SK-N-SH (cell line): ENCODE measurements at regions not wholly inside any gene's neighbourhood (a gene's known extent, or its start where the extent isn't known, plus 50 kb on each side); places are given as distances from the start of the nearest gene placed in this dataset.

Experiments used
- CTCF ChIA-PET: fragments of 300-600, 350-600 bp; formaldehyde crosslinking; extraction: SDS; loops from one replicate; lab custom pipeline; 2021; lab: Yijun Ruan, JAX
- POLR2A ChIA-PET: fragments of 350-600 bp; sonication (Branson Sonifier 250); formaldehyde crosslinking; extraction: SDS; loops from one replicate; lab custom pipeline; 2020; ENCODE audit warnings: antibody characterized with exemption, inconsistent platforms; lab: Yijun Ruan, JAX
- DNase-seq: peaks from one replicate; pipeline ENCODE4 v3.0.0; 2012
- H2AFZ ChIP-seq: fragments of 200-600 bp; sonication (generic); 2 replicates; pipeline ENCODE4 v1.8.1; 2016; ENCODE audit warnings: antibody characterized with exemption, mild to moderate bottlenecking, low read depth
- H3F3A ChIP-seq: fragments of 200-600 bp; sonication (generic); replicated peaks from 2 replicates; pipeline ENCODE3; 2016; ENCODE audit warnings: antibody characterized with exemption, mild to moderate bottlenecking; ENCODE audit not compliant: insufficient read depth
- H3K27ac ChIP-seq, 2 experiments: fragments of 200-500 bp in 1 of 2; fragments of 200-600 bp in 1 of 2; sonication (Bioruptor generic) in 1 of 2; sonication (generic), shearing (Covaris generic) in 1 of 2; 2 replicates each; pipeline versions ENCODE4 v1.5.1 to v1.6.1; 2014 to 2016; ENCODE audit warnings: low read depth in 2 of 2, inconsistent platforms in 1 of 2, low read length in 1 of 2, mild to moderate bottlenecking in 1 of 2, mixed read lengths in 1 of 2
- H3K27me3 ChIP-seq: fragments of 200-600 bp; sonication (generic), shearing (Covaris generic); 2 replicates; pipeline ENCODE4 v1.6.1; 2016; ENCODE audit warnings: mixed run types; ENCODE audit not compliant: insufficient read depth
- H3K36me3 ChIP-seq, 2 experiments: fragments of 200-500 bp in 1 of 2; fragments of 200-600 bp in 1 of 2; sonication (Bioruptor generic) in 1 of 2; sonication (generic) in 1 of 2; replicated peaks in 1 of 2; 2 replicates each; pipeline versions ENCODE3 to v1.5.1; 2014 to 2016; ENCODE audit warnings: low read length in 1 of 2, mild to moderate bottlenecking in 1 of 2; ENCODE audit not compliant: insufficient read depth in 2 of 2, control insufficient read depth in 1 of 2
- H3K4me1 ChIP-seq, 2 experiments: fragments of 200-500 bp in 1 of 2; fragments of 200-600 bp in 1 of 2; sonication (Bioruptor generic) in 1 of 2; sonication (generic), shearing (Covaris generic) in 1 of 2; 2 replicates each; pipeline versions ENCODE4 v1.5.1 to v1.6.1; 2014 to 2016; ENCODE audit warnings: low read depth in 1 of 2, low read length in 1 of 2, mixed run types in 1 of 2; ENCODE audit not compliant: insufficient read depth in 2 of 2, control insufficient read depth in 1 of 2
- H3K4me2 ChIP-seq: fragments of 200-600 bp; sonication (generic), shearing (Covaris generic); 2 replicates; pipeline ENCODE4 v1.6.1; 2017; ENCODE audit warnings: mixed run types
- H3K4me3 ChIP-seq, 2 experiments: fragments of 200-500 bp in 1 of 2; fragments of 200-600 bp in 1 of 2; sonication (Bioruptor generic) in 1 of 2; sonication (generic), shearing (Covaris generic) in 1 of 2; 2 replicates each; pipeline versions ENCODE4 v1.5.1 to v1.8.1; 2014 to 2016; ENCODE audit warnings: low read depth in 2 of 2, inconsistent platforms in 1 of 2, low read length in 1 of 2, mild to moderate bottlenecking in 1 of 2, mixed read lengths in 1 of 2, moderate library complexity in 1 of 2
- H3K79me2 ChIP-seq: fragments of 200-600 bp; sonication (generic); 2 replicates; pipeline ENCODE4 v1.8.1; 2017; ENCODE audit warnings: mild to moderate bottlenecking; ENCODE audit not compliant: insufficient read depth
- H3K9ac ChIP-seq: fragments of 200-600 bp; sonication (generic); 2 replicates; pipeline ENCODE4 v1.6.1; 2017; ENCODE audit warnings: mixed run types
- H3K9me2 ChIP-seq: fragments of 200-600 bp; sonication (generic); 2 replicates; pipeline ENCODE4 v1.6.1; 2017; ENCODE audit warnings: mixed run types
- H3K9me3 ChIP-seq: fragments of 200-600 bp; sonication (generic); 2 replicates; pipeline ENCODE4 v1.6.1; 2017; ENCODE audit warnings: mixed run types, mild to moderate bottlenecking, moderate library complexity
- H4K20me1 ChIP-seq: fragments of 200-600 bp; sonication (generic); 2 replicates; pipeline ENCODE4 v1.6.1; 2017; ENCODE audit warnings: mild to moderate bottlenecking, mixed run types; ENCODE audit not compliant: insufficient read depth
- CTCF ChIP-seq: fragments of 200-600 bp; sonication (generic); IDR thresholded peaks from 2 replicates; pipeline ENCODE4 v1.6.1; 2017; ENCODE audit warnings: antibody characterized with exemption, mild to moderate bottlenecking, moderate library complexity
- EP300 ChIP-seq, 2 experiments: IDR thresholded peaks; 2 replicates each; pipeline versions ENCODE4 v1.4.0 to v1.6.1; 2012; ENCODE audit warnings: borderline replicate concordance in 1 of 2, low read depth in 1 of 2, low read length in 1 of 2
- FOSL2 ChIP-seq: IDR thresholded peaks from 2 replicates; pipeline ENCODE4 v1.4.0; 2012; ENCODE audit warnings: low read depth, mild to moderate bottlenecking, moderate library complexity, borderline replicate concordance
- IRF3 ChIP-seq: fragments of 150-350 bp; IDR thresholded peaks from 2 replicates; pipeline ENCODE4 v1.6.1; 2016; ENCODE audit warnings: mild to moderate bottlenecking, low read depth, low read length
- JUND ChIP-seq: IDR thresholded peaks from 2 replicates; pipeline ENCODE4 v1.4.0; 2012
- MEF2A ChIP-seq: IDR thresholded peaks from 2 replicates; pipeline ENCODE4 v1.4.0; 2012; ENCODE audit warnings: low read depth, borderline replicate concordance
- MXI1 ChIP-seq: IDR thresholded peaks from 2 replicates; pipeline ENCODE4 v1.6.1; 2012; ENCODE audit warnings: mild to moderate bottlenecking, low read depth, low read length, improper control_type of control experiment
- NFIC ChIP-seq: IDR thresholded peaks from 2 replicates; pipeline ENCODE4 v1.4.0; 2012; ENCODE audit warnings: borderline replicate concordance
- PBX3 ChIP-seq: IDR thresholded peaks from 2 replicates; pipeline ENCODE4; 2012
- RCOR1 ChIP-seq: fragments of 150-350 bp; IDR thresholded peaks from 2 replicates; pipeline ENCODE4 v1.6.1; 2017; ENCODE audit warnings: antibody characterized with exemption, low read length
- REST ChIP-seq: IDR thresholded peaks from 2 replicates; pipeline ENCODE4 v1.6.1; 2012; ENCODE audit warnings: mild to moderate bottlenecking, low read depth, low read length, moderate library complexity
- RFX5 ChIP-seq: IDR thresholded peaks from 2 replicates; pipeline ENCODE4 v1.6.1; 2012; ENCODE audit warnings: mild to moderate bottlenecking, improper control_type of control experiment, low read length
- RXRA ChIP-seq: IDR thresholded peaks from 2 replicates; pipeline ENCODE4 v1.4.0; 2012; ENCODE audit warnings: low read depth, mild to moderate bottlenecking, borderline replicate concordance
- SIN3A ChIP-seq: IDR thresholded peaks from 2 replicates; pipeline ENCODE4 v1.6.1; 2012; ENCODE audit warnings: low read depth, mild to moderate bottlenecking, low read length, moderate library complexity, borderline replicate concordance
- TAF1 ChIP-seq: IDR thresholded peaks from 2 replicates; pipeline ENCODE4 v1.6.1; 2012; ENCODE audit warnings: low read depth, mild to moderate bottlenecking, low read length, moderate library complexity, borderline replicate concordance
- TCF12 ChIP-seq: IDR thresholded peaks from 2 replicates; pipeline ENCODE4 v1.4.0; 2012
- TEAD4 ChIP-seq: IDR thresholded peaks from 2 replicates; pipeline ENCODE4 v1.4.0; 2012; ENCODE audit warnings: mild to moderate bottlenecking, borderline replicate concordance; ENCODE audit not compliant: insufficient read depth
- USF1 ChIP-seq: IDR thresholded peaks from 2 replicates; pipeline ENCODE4 v1.4.0; 2012; ENCODE audit warnings: low read depth, borderline replicate concordance
- WGBS: methylation state at CpG from one replicate; pipeline ENCODE4 v1.1.6; 2017; ENCODE audit warnings: low lambda C conversion rate; 5-methylcytosine and 5-hydroxymethylcytosine counted together

GRCh38 chr20:43263226-43263625 is 73.5 kb upstream of the PTPRT start:
- Histone ChIP-seq H3K79me2 (no peaks in the 10 kb centered on the region), H3K27me3 (no peaks in the 10 kb centered on the region), H4K20me1 (no peaks in the 10 kb centered on the region), H2AFZ (no peak overlapping the region), H3F3A (no peaks in the 10 kb centered on the region), H3K9ac (no peak overlapping the region), H3K4me2 (no peak overlapping the region), H3K27ac (no peak overlapping the region), H3K9me2 (no peaks in the 10 kb centered on the region), H3K36me3 (no peaks in the 10 kb centered on the region), H3K9me3 (no peaks in the 10 kb centered on the region), H3K4me1 (no peaks in the 10 kb centered on the region), H3K4me3 (no peak overlapping the region)
- 10% methylated on average over 2 of the region's 2 CpGs for WGBS
- DNase-seq, result no peak
- TF ChIP-seq CTCF (no peak), NFIC (no peak), PBX3 (no peak), USF1 (no peak), IRF3 (no peak), RFX5 (no peak), SIN3A (no peak), RXRA (no peak), RCOR1 (no peak)
- CTCF ChIA-PET, result no interaction called here
- POLR2A ChIA-PET, result no interaction called here

- DNase-seq, result no peak
- H3K27me3 ChIP-seq, result no peaks in the 10 kb centered on the region
- H3K9me2 ChIP-seq, result no peaks in the 10 kb centered on the region
- H3K9me3 ChIP-seq, result no peaks in the 10 kb centered on the region
- H2AFZ ChIP-seq, result no peak overlapping the region
- POLR2A ChIA-PET, result no interaction called here
- H3K9ac ChIP-seq, result no peak overlapping the region
- H3K4me2 ChIP-seq, result no peak overlapping the region
- H3F3A ChIP-seq, result no peaks in the 10 kb centered on the region
- CTCF ChIA-PET, result no interaction called here
- H3K27ac ChIP-seq, result no peak overlapping the region
- H3K4me1 ChIP-seq, result no peaks in the 10 kb centered on the region
- no peak overlapping the region for H3K4me3 ChIP-seq
- H4K20me1 ChIP-seq, result no peaks in the 10 kb centered on the region
- no peaks in the 10 kb centered on the region for H3K79me2 ChIP-seq
- 56% methylated on average over 8 of the region's 8 CpGs for WGBS
- H3K36me3 ChIP-seq, result no peaks in the 10 kb centered on the region
- TF ChIP-seq FOSL2 (no peak), MEF2A (no peak), TCF12 (no peak), MXI1 (no peak), TEAD4 (no peak), REST (no peak), TAF1 (no peak), JUND (no peak), USF1 (no peak), EP300 (IDR thresholded peaks at IDR 0.05; ENCODE audit: borderline replicate concordance in 1 of 2, low read depth in 1 of 2, low read length in 1 of 2) (no peak)
These were observed 72.6 kb upstream of the PTPRT start for GRCh38 chr20:43262341-43262740.
